ENCODE measurements at regions not wholly inside any gene's neighbourhood (a gene's known extent, or its start where the extent isn't known, plus 50 kb on each side); places are given as distances from the start of the nearest gene placed in this dataset.

GRCh38 chr9:91130796-91131318 lies 230.9 kb downstream of the AUH start:
- no peak for DNase-seq (ENCODE audit: low spot score)

DNA sequence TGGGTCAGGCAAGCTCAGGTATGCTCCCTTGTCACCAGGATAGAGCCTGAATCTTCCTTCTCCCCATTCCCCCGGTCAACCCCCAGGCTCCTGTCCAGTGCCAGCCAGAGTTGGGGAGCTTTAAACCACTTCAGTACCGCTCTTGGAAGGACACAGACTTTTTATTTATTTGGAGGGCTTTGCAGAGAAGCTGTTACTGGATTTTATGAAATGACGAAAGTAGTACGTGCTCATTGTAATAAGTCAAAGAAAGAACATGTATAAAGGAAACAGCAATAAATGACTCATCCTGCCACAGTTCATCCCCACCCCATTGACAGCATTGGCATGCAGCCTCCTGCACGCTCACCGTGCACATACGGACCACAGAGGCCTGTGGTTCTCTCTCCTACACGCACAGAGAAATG lies 230.3 kb downstream of the AUH start:
- peak; percentile 93 for DNase-seq (ENCODE audit: low spot score)

- no peak for DNase-seq (ENCODE audit: low spot score)
Measured at GRCh38 chr9:91132576-91133073, 229.1 kb downstream of the AUH start.

GRCh38 chr9:91134608-91135007 lies 227.1 kb downstream of the AUH start:
- DNase-seq (ENCODE audit: low spot score) = no peak

DNA sequence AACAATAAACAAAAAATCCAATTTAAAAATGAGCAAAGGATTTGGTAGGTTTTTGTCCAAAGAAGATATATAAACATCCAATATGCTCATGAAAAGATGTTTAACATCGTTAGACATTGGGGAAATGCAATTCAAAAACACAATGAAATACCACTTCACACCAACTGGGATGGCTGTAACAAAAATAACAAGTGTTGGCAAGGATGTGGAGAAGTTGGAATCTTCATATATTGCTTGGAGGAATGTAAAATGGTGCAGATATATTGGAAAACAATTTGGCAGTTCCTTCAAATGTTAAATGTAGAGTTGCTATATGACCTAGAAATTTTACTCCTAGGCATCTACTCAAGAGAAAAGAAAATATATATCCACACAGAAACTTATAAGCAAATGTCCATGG lies 224.3 kb downstream of the AUH start:
- no peak for DNase-seq (ENCODE audit: low spot score)

GRCh38 chr9:91138760-91139159 lies 223.0 kb downstream of the AUH start:
- DNase-seq (ENCODE audit: low spot score) = peak; percentile 48

DNA sequence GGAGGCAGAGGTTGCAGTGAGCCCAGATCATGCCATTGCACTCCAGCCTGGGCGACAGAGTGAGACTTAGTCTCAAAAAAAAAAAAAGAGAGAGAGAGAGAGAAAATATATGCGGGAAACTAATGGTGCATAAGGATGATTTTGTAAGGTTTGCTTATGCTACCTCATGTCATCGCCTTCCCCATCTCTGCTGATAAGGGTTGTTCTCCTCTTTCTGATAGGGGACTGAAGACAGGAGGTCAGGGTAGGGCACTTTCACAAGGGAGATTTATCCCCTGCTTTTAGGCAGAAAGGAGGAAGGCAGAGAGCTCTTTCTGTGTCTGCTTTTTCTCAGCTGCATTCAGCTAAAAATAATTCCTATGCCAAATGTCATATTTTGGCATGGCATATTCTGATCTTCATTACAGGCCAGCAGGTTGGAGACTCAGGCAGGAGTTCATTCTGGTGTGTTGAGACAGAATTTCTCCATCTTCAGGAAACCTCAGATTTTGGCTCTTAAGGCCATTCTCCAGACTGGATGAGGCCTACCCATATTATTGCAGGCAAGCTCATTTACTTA lies 220.2 kb downstream of the AUH start:
- DNase-seq (ENCODE audit: low spot score) = no peak

GRCh38 chr9:91143162-91143561 lies 218.6 kb downstream of the AUH start:
- DNase-seq (ENCODE audit: low spot score) = no peak

DNA sequence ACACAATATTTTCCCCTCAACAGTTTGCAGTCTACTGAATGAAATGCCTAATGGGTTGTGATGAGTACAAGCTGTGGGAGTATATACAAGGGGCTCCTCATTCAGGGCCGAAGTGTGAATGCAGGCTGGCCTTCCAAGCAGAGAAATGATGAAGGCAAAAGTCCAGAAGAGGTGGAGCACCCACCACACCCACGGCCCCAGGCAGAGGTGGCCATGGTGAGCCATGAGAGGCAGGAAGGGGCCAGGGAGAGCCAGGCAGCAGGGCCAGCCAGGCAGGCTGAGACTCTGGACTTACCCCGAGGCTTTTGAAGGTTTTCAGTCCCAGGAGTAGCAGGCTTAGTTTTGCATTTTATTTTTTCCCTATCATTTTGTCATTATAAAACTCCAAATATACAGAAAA lies 218.1 kb downstream of the AUH start:
- no peak for DNase-seq (ENCODE audit: low spot score)

DNA sequence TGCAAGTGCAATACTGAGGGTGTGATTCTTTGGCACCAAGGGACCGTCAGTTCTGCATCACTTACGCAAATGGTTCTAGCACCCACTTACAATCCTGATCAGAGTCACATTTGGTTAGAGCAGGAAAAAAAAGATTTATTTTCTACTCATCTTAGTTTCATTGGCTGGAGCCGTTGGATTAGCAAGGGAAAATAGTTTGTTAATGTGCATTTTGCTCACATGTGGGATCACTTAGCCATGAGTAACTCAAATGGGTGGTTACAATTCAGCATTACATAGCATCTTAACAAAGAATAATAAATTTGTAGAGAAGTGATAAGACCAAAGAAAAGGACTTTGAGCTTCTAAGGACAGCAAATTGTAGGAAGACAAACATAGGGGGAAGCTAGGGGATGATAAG lies 216.9 kb downstream of the AUH start:
- DNase-seq (ENCODE audit: low spot score) = peak; percentile 72

GRCh38 chr9:91145496-91145895 lies 216.2 kb downstream of the AUH start:
- DNase-seq (ENCODE audit: low spot score) = no peak

GRCh38 chr9:91146391-91147019 lies 215.2 kb downstream of the AUH start:
- DNase-seq (ENCODE audit: low spot score) = no peak

- no peak for DNase-seq (ENCODE audit: low spot score)
Measured at GRCh38 chr9:91147079-91147708, 214.5 kb downstream of the AUH start.

- no peak for DNase-seq (ENCODE audit: low spot score)
Measured at GRCh38 chr9:91148306-91148705, 213.4 kb downstream of the AUH start.

DNA sequence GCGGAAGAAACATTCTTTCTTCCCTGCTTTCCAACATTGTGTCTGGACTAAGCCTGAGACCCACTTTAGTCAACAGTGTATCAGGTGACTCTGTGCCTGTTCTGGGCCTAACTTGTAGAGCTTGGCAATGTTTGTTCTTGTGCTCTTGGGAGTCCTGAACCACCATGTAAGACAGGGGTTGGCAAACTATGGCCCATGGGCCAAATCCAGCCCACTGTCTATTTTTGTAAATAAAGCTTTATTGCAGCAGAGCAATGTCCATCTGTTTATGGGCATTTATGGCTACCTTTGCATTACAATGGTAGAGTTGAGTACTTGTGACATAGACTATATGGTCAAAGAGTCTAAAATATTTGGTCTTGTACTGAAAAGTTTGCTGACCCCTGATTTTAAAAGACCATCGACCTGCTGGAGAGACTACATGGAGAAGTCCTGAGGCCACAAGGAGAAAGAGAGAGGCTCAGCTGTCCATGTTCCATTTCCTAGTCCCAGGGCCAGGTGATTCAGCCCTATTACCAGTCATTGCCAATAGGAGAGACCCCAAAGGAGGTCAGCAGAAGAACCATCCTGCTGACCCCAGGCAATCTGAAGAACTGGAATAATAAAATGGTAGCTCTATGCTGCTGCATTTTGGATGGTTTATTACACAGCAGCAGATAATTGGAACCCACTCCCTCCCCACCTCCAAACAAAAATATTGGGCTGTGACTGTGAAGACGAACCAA lies 211.3 kb downstream of the AUH start:
- DNase-seq (ENCODE audit: low spot score) = no peak

DNA sequence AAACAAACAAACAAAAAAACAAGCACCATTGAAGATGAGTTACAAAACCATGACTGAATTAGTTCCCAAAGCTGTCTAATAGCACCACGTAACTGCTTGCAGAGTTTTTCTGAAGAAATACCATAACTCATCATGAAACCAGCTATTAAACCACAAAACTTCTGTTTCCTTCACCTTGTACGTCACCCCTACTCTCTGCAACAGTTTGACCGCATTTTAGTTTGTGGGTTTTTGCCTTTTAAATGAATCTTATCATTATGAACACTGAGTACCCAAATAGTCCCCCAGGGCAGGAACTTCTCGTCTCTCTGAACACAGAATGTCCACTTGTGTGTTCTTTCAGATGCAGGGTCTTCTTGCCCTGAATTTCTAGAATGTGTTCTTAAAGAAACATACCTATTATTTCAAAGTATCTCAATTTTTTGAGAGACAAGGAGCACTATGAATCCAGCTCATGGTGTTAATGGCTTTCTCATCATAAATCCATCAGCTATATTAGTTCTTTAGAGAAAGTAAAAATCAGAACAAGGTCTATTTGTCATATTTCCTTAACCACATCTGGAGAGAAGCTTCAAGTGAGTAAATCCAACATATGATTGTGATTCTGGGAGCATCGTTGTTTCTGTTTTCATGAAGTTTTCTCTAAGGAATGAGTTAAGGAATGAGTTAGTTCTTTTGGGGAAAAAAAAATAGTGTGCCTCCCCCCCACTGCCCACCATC lies 210.6 kb downstream of the AUH start:
- DNase-seq (ENCODE audit: low spot score) = peak; percentile 90

DNA sequence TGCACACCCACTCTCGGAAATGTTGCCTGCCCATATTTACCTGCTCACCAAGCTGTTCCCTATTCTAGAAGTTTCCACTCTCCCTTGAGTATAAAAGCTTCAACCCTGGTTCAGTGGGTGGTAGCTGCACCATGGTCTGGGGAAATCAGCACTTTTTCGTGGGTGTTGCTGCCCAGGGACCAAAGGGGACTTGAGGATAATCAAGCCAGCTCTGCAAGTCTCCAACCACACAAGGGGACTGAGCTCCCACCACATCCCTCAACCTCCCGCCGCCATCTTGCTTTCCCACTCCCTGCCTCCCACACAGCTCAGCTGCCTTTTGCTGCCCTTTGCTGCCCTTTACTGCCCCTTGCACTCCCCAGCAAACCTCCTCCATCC lies 210.0 kb downstream of the AUH start:
- no peak for DNase-seq (ENCODE audit: low spot score)

GRCh38 chr9:91154686-91155085 lies 207.0 kb downstream of the AUH start:
- peak; percentile 39 for DNase-seq (ENCODE audit: low spot score)

DNA sequence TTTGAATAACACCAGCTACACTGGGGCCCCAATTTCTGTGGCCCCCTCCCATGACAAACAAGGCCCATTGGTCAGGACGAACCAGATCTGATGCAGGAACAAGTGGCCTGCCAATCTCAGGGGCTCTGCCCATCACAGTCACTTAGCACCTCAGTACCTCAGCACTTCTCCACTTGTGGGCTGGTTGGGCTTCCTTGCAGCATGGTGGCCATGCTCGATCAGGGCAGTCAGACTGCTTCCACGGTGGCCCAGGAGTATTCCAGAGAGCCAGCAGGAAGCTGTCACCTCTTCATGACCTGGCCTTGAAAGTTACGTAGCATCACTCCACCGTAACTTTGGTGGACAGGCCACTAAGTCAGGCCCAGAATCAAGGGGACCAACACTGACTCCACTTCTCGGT lies 206.5 kb downstream of the AUH start:
- DNase-seq (ENCODE audit: low spot score) = no peak

DNA sequence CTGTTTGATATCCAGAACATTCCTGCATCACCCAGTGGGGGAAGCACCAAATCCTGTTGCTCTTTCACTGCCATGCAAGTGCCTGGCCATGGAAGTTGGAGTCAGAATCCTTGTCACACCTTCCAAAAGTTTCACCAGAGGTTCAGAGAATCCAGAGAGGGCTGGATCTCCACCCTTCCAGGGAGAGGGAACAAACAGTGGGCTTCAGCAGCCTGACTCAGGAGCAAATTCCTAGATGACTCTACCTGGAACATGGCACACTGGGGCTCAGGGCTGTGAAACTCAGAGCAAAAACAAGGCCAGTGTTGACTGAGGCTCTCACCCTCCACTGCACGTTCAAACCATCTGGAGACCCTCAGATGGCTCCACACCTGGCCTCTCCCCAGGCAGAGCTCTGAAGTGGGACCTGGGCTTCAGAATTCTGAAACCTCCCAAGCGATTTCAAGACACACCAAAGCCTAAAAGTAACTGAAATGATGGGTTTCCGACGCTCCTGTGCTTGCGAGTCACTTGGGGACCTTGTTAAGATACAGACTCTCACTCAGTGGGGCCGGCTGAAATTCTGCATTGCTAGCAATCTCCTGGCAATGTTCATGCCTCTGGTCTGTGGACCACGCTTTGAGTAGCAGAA lies 205.9 kb downstream of the AUH start:
- DNase-seq (ENCODE audit: low spot score) = no peak

DNA sequence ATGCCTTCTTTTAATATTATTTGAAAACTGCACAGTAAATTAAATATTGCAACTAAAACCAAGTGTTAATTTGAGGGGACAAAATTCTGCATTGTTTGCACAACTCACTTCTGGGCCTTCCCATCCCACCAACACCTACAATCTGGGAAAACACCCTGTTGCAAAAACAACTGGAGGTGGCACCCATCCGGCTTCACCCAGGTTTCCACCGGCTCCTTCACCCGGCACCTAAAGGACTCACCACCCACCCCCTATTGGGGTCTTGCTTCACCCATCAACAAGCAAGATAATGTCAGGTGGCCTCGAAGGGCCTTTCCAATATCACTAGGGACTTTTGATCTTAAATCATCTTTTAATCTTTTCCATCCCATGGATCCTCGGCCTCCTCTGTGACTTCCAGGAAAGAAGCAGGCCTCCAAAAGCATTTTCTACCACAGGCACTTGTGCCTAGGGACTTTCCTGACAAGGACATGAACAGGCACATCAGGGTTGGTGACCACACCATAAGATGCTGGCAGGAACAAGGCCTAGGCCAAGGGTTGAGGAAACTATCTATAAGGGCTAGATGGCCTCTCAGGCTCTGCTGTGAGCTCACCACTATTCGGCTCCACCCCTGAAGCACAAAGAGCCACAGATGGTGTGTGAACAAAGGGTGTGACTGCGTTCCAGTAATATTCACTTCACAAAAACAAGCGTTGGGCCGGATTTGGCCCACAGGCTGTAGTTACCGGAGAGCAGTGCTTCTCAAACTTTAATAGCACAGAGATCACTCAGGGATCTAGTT lies 205.1 kb downstream of the AUH start:
- DNase-seq (ENCODE audit: low spot score) = no peak
